HepG2 (cell line): ENCODE measurements at regions not wholly inside any gene's neighbourhood (a gene's known extent, or its start where the extent isn't known, plus 50 kb on each side); places are given as distances from the start of the nearest gene placed in this dataset.

Experiments
- ATAC-seq: fragments of 200-7000 bp; cut with Tn5 transposase; 3 replicates; pipeline ENCODE4 v1.9.1; 2020; ENCODE audit warnings: mild to moderate bottlenecking, moderate library complexity
- BruUV-seq: library from RNA; stranded (reverse); fragments of 400-500 nt; replicated peaks from 2 replicates; lab custom pipeline; 2021; lab: Mats Ljungman, UMichigan
- CTCF ChIA-PET: fragments of 300-600 bp; formaldehyde crosslinking; extraction: SDS; loops from one replicate; lab custom pipeline; 2021; ENCODE audit warnings: low total read pairs, inconsistent platforms, low intra/inter-chr PET ratio; lab: Yijun Ruan, JAX
- POLR2A ChIA-PET: fragments of 350-600 bp; sonication (Branson Sonifier 250); formaldehyde crosslinking; loops from one replicate; lab custom pipeline; 2020; ENCODE audit warnings: antibody characterized with exemption, inconsistent platforms; lab: Yijun Ruan, JAX
- DNase-seq: peaks from one replicate; pipeline ENCODE4 v3.0.0-alpha.2; 2015; ENCODE audit warnings: low spot score
- FAIRE-seq: peaks from 3 replicates; lab custom pipeline; 2011; peaks lifted over from hg19 to GRCh38; lab: Jason Lieb, UNC
- H2AFZ ChIP-seq: one replicate; pipeline ENCODE4 v1.6.1; 2011; ENCODE audit warnings: low read length, inconsistent platforms
- H3K27ac ChIP-seq: fragments of 300-600 bp; 3 replicates; pipeline ENCODE4 v1.8.0; 2011; ENCODE audit warnings: mixed run types, mild to moderate bottlenecking, mixed read lengths, low read length, inconsistent platforms; ENCODE audit not compliant: insufficient read depth; ENCODE audit errors: extremely low read length
- H3K27me3 ChIP-seq, 2 experiments: fragments of 200-600 bp in 1 of 2; 2 replicates in 1 of 2; 3 replicates in 1 of 2; pipeline versions ENCODE4 v1.6.0 to v1.8.0; 2011; ENCODE audit warnings: low read length in 2 of 2, mild to moderate bottlenecking in 2 of 2, moderate library complexity in 2 of 2, inconsistent platforms in 1 of 2; ENCODE audit not compliant: insufficient read depth in 2 of 2, control insufficient read depth in 1 of 2
- H3K36me3 ChIP-seq, 2 experiments: fragments of 200-600 bp in 1 of 2; replicated peaks in 1 of 2; 2 replicates in 1 of 2; 3 replicates in 1 of 2; pipeline versions ENCODE4 v1.5.1 to v1.8.0; 2011; ENCODE audit warnings: low read length in 2 of 2, inconsistent platforms in 1 of 2; ENCODE audit not compliant: insufficient read depth in 2 of 2, control insufficient read depth in 1 of 2
- H3K4me1 ChIP-seq: 2 replicates; pipeline ENCODE4 v1.5.1; 2012; ENCODE audit warnings: low read length, inconsistent platforms; ENCODE audit not compliant: insufficient read depth
- H3K4me2 ChIP-seq: 2 replicates; pipeline ENCODE4 v1.6.0; 2011; ENCODE audit warnings: low read depth, low read length, inconsistent platforms
- H3K4me3 ChIP-seq, 3 experiments: fragments of 200-600 bp in 1 of 3; sonication (generic), shearing (Covaris generic) in 1 of 3; replicated peaks in 1 of 3; 2 replicates each; pipeline ENCODE4 v1.5.1; 2011 to 2016; ENCODE audit warnings: low read length in 3 of 3, inconsistent platforms in 2 of 3, low read depth in 2 of 3, mild to moderate bottlenecking in 2 of 3, control low read depth in 1 of 3, mixed read lengths in 1 of 3; ENCODE audit not compliant: insufficient read depth in 1 of 3
- H3K79me2 ChIP-seq: one replicate; pipeline ENCODE4 v1.6.1; 2011; ENCODE audit warnings: low read length, inconsistent platforms; ENCODE audit not compliant: insufficient read depth
- H3K9ac ChIP-seq: 2 replicates; pipeline ENCODE4 v1.6.0; 2011; ENCODE audit warnings: mild to moderate bottlenecking, low read depth, low read length, inconsistent platforms; ENCODE audit not compliant: insufficient read depth
- H3K9me3 ChIP-seq: 2 replicates; pipeline ENCODE4 v1.5.1; 2012; ENCODE audit warnings: mild to moderate bottlenecking, low read length
- H4K20me1 ChIP-seq: 2 replicates; pipeline ENCODE4 v1.6.0; 2011; ENCODE audit warnings: inconsistent platforms, mild to moderate bottlenecking, low read length, moderate library complexity; ENCODE audit not compliant: insufficient read depth
- DMTF1 ChIP-seq: sonication (generic); formaldehyde crosslinking; IDR thresholded peaks from 2 replicates; pipeline ENCODE4 v1.4.0; 2020; ENCODE audit warnings: mild to moderate bottlenecking, missing genetic modification reagents
- PRPF4 ChIP-seq: fragments of 200-400 bp; formaldehyde crosslinking; IDR thresholded peaks from 2 replicates; pipeline ENCODE4 v1.6.1; 2016; ENCODE audit warnings: low read length, low read depth; ENCODE audit not compliant: poor library complexity, severe bottlenecking
- RBFOX2 ChIP-seq: fragments of 200-400 bp; formaldehyde crosslinking; IDR thresholded peaks from 2 replicates; pipeline ENCODE4 v1.6.1; 2017; ENCODE audit warnings: low read depth, mild to moderate bottlenecking, low read length
- ZNF18 ChIP-seq: sonication (generic); formaldehyde crosslinking; IDR thresholded peaks from 2 replicates; pipeline ENCODE4 v1.8.0; 2022; ENCODE audit warnings: mild to moderate bottlenecking, missing genetic modification reagents; ENCODE audit not compliant: insufficient replicate concordance
- ZNF674 ChIP-seq: sonication (generic); formaldehyde crosslinking; IDR thresholded peaks from 2 replicates; pipeline ENCODE4 v1.5.0; 2020; ENCODE audit warnings: low read depth, mild to moderate bottlenecking, missing genetic modification reagents
- WGBS: methylation state at CpG from one replicate; pipeline ENCODE4 v1.1.6; 2017; ENCODE audit warnings: low lambda C conversion rate; 5-methylcytosine and 5-hydroxymethylcytosine counted together
- in situ Hi-C: cut with HindIII; loops from 2 replicates; pipeline ENCODE4 v1.10.0; 2017; ENCODE audit warnings: low pct_unique_long_range_greater_than_20kb; ENCODE audit not compliant: extremely low pct_ligation_motif_present
- intact Hi-C: fragments of 100-400 bp; cut with micrococcal nuclease; formaldehyde crosslinking; loops from one replicate; pipeline ENCODE4 v1.10.0; 2022; ENCODE audit not compliant: unreplicated experiment

- 4% methylated on average over 3 of the region's 3 CpGs for WGBS
- in situ Hi-C loops, result no loop called here
- no peaks in the 10 kb centered on the region for H3K9me3 ChIP-seq
- H3K27me3 ChIP-seq, result no peaks in the 10 kb centered on the region
- no peaks in the 10 kb centered on the region for H3K36me3 ChIP-seq
- POLR2A ChIA-PET, result no interaction called here
- H3K4me1 ChIP-seq, result no peaks in the 10 kb centered on the region
- intact Hi-C loops, result no loop called here
- DNase-seq, result no peak
- no peaks in the 10 kb centered on the region for H3K79me2 ChIP-seq
- no peak for ATAC-seq
- no peak for FAIRE-seq
- no peak overlapping the region for H3K27ac ChIP-seq
- H3K4me2 ChIP-seq, result no peak overlapping the region
- CTCF ChIA-PET, result no interaction called here
- BruUV-seq, result no TSS peak
- no peaks in the 10 kb centered on the region for H4K20me1 ChIP-seq
- no peak overlapping the region for H3K9ac ChIP-seq
- H3K4me3 ChIP-seq, result no peak overlapping the region
- H2AFZ ChIP-seq, result no peak overlapping the region
- TF ChIP-seq RBFOX2, result no peak
- no peak for TF ChIP-seq DMTF1
- no peak for TF ChIP-seq PRPF4
- no peak for TF ChIP-seq ZNF674 (CRISPR knock-in tag)
- TF ChIP-seq ZNF18, result no peak
Measured at GRCh38 chr15:94059013-94059587, 172.3 kb upstream of the MCTP2 start.
